ENCODE measurements at regions not wholly inside any gene's neighbourhood (a gene's known extent, or its start where the extent isn't known, plus 50 kb on each side); places are given as distances from the start of the nearest gene placed in this dataset.

- no peak for DNase-seq (ENCODE audit: low read depth)
- TF ChIP-seq CTCF (IDR thresholded peaks at IDR 0.05; ENCODE audit: control insufficient read depth, insufficient read depth, low read depth, low read length, missing control alignments): no peak
- H3K4me3 ChIP-seq (ENCODE audit: control insufficient read depth, low read depth, low read length): no peak overlapping the region
These were observed 549.2 kb upstream of the BTBD3 start for GRCh38 chr20:11368499-11368898.

DNA sequence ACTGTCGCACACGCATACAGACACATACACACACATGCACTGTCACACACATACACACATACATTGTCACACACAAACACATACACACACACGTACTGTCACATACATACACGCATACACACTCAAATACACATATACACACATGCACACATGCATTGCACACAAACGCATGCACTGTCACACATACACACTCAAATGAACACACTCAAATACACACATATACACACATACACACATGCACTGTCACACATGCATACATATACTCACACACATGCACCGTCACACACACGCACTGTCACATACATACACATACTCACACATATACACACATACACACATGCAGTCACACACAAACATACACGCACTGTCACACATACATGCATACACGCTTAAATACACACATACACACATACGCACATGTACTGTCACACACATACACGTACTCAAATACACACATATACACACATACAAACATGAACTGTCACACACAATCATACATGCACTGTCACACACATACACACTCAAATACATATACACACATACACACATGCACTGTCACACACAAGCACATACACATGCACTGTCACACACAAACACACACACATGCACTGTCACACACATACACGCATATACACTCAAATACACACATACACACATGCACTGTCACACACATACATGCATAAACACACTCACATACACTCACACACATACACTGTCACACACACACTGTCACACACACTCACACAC, 548.6 kb upstream of the BTBD3 start:
- TF ChIP-seq CTCF (IDR thresholded peaks at IDR 0.05; ENCODE audit: control insufficient read depth, insufficient read depth, low read depth, low read length, missing control alignments): no peak
- no peak for DNase-seq (ENCODE audit: low read depth)
- H3K4me3 ChIP-seq (ENCODE audit: control insufficient read depth, low read depth, low read length): no peak overlapping the region

DNA sequence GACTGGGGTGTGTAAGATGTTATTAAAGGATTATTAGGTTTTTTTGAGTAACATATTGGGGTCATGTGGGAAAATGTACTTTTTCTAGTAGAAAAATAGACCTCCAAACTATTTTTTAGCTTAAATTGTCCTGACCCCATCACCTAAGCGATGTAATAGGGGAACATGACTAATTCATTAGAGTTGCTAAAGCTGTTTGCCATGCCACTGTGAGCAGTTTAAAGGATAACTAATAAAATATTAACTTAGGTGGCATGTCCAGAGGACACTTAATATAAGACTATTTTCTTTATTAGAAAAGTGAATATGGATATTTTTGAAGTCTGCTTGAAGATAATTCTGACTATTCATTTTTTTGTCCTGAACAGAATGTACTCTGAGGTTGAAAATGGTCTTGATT, 545.9 kb upstream of the BTBD3 start:
- H3K4me3 ChIP-seq (ENCODE audit: control insufficient read depth, low read depth, low read length): no peak overlapping the region
- no peak for TF ChIP-seq CTCF (IDR thresholded peaks at IDR 0.05; ENCODE audit: control insufficient read depth, insufficient read depth, low read depth, low read length, missing control alignments)
- no peak for DNase-seq (ENCODE audit: low read depth)

DNA sequence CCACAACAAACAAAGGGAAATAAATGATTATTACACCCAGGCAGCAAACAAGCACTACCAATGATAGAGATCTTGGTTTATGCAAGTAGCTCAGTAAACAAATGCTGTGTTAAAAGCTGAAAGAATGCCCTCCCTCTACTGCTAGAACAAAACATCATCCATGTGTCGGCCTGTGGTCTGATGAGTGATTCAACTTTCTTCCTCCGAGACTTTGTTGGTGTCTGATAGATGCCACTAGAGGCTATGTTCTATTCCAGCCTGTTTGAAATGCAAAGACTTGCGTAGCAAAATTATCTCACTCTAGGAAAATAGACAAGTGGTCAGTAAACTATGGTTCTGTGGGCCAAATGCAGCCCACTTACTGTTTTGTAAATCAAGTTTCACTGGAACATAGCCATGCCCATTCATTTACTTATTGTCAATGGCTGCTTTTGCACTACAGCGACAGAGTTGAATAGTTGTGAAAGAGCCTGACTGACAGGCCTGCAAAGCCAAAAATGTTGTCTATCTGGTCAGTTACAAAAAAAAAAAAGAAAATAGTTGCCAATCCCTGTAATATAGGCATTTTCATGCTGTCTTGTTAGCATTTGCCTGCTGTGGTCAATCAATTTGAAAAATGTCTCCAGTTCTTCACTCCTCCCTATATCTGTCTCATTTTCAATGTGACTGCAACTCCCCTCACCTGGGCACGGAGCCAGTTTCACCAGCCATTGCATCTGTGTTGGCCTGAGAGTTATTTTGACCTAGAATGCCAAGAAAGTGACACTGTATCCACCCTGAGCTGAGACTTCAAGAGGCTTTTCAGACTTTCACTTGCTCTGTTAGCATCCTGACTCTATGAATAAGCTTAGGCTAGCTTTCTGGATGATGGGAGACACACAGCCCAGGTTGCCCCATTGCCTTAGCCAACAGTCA, 544.6 kb upstream of the BTBD3 start:
- TF ChIP-seq CTCF (IDR thresholded peaks at IDR 0.05; ENCODE audit: control insufficient read depth, insufficient read depth, low read depth, low read length, missing control alignments): no peak
- no peak overlapping the region for H3K4me3 ChIP-seq (ENCODE audit: control insufficient read depth, low read depth, low read length)
- no peak for DNase-seq (ENCODE audit: low read depth)

DNA sequence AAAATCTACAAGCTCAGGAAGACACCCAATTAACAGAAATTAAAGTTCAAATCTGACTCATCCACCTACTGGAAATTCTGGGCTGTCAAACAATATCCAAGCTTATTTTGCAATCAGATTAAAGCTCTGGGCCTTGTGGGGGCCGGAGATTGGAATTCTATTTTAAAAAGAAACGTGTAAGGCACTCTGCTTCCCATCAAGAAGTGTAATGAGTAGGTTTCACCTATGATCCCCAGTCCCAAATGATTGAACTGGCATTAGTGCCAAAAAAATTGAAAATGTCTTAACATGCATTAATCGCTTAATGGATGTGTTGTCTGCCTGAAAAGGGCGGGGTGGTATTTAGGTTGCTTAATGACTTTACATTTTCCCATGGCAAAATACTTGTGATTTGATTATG, 542.4 kb upstream of the BTBD3 start:
- H3K4me3 ChIP-seq (ENCODE audit: control insufficient read depth, low read depth, low read length): no peak overlapping the region
- no peak for TF ChIP-seq CTCF (IDR thresholded peaks at IDR 0.05; ENCODE audit: control insufficient read depth, insufficient read depth, low read depth, low read length, missing control alignments)
- no peak for DNase-seq (ENCODE audit: low read depth)

- no peak overlapping the region for H3K4me3 ChIP-seq (ENCODE audit: control insufficient read depth, low read depth, low read length)
- TF ChIP-seq CTCF (IDR thresholded peaks at IDR 0.05; ENCODE audit: control insufficient read depth, insufficient read depth, low read depth, low read length, missing control alignments): no peak
- DNase-seq (ENCODE audit: low read depth): no peak
These were observed 541.7 kb upstream of the BTBD3 start for GRCh38 chr20:11375966-11376365.

Measured in AG09309 (cell line).